ENCODE measurements at regions not wholly inside any gene's neighbourhood (a gene's known extent, or its start where the extent isn't known, plus 50 kb on each side); places are given as distances from the start of the nearest gene placed in this dataset.

- no peak for TF ChIP-seq CTCF (IDR thresholded peaks at IDR 0.05; ENCODE audit: extremely low read depth, insufficient read depth, missing control alignments)
- no peak for DNase-seq (ENCODE audit: low spot score)
- in situ Hi-C loops (cut with MboI; ENCODE audit: low pct_unique_long_range_greater_than_20kb, low sequenced_read_pairs, unreplicated experiment): no loop called here
Measured at GRCh38 chr12:77745624-77746023, 85.1 kb upstream of the NAV3 start.

GRCh38 chr12:77742631-77743030, 88.1 kb upstream of the NAV3 start:
- no peak for TF ChIP-seq CTCF (IDR thresholded peaks at IDR 0.05; ENCODE audit: extremely low read depth, insufficient read depth, missing control alignments)
- no peak for DNase-seq (ENCODE audit: low spot score)
- in situ Hi-C loops (cut with MboI; ENCODE audit: low pct_unique_long_range_greater_than_20kb, low sequenced_read_pairs, unreplicated experiment): no loop called here

GRCh38 chr12:77741974-77742517, 88.6 kb upstream of the NAV3 start:
- no peak for TF ChIP-seq CTCF (IDR thresholded peaks at IDR 0.05; ENCODE audit: extremely low read depth, insufficient read depth, missing control alignments)
- in situ Hi-C loops (cut with MboI; ENCODE audit: low pct_unique_long_range_greater_than_20kb, low sequenced_read_pairs, unreplicated experiment): no loop called here
- no peak for DNase-seq (ENCODE audit: low spot score)

- in situ Hi-C loops (cut with MboI; ENCODE audit: low pct_unique_long_range_greater_than_20kb, low sequenced_read_pairs, unreplicated experiment): no loop called here
- DNase-seq (ENCODE audit: low spot score): no peak
Measured at GRCh38 chr12:77736219-77736965, 94.3 kb upstream of the NAV3 start.

DNA sequence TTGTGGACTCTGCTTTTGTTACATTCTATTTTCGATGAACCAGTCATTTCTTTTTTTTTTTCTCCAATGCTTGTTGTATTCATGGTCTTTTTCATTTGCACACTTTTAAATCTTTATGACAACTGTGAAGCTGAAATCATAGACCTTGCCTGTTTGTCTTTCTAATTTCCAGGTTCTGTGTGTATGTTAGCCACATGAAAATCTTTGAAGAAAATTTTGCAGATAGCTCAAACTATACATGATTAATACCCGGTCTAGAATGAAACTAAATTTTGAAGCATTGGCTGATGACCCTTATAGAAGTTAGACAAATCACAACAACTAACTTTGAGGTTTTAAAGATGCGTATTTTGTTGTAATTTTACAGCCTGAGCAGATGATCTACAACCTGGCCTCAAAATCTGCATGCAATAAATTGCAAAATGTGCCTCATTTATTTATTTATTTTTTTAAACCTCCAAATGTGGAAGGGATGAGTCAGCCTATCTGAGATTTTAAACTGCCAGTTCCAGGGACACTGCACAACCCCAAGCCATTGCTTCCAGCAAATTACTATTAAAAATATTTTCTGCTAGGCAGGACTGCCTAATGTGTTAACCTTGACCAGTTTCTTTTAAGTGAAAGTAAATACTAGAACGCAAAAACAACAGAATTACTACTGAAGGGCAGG, 96.3 kb upstream of the NAV3 start:
- no peak for TF ChIP-seq CTCF (IDR thresholded peaks at IDR 0.05; ENCODE audit: extremely low read depth, insufficient read depth, missing control alignments)
- DNase-seq (ENCODE audit: low spot score): no peak

More at GRCh38 chr12:77736219-77736965, 94.3 kb upstream of the NAV3 start:
- TF ChIP-seq CTCF (IDR thresholded peaks at IDR 0.05; ENCODE audit: extremely low read depth, insufficient read depth, missing control alignments): peak; percentile 51

DNA sequence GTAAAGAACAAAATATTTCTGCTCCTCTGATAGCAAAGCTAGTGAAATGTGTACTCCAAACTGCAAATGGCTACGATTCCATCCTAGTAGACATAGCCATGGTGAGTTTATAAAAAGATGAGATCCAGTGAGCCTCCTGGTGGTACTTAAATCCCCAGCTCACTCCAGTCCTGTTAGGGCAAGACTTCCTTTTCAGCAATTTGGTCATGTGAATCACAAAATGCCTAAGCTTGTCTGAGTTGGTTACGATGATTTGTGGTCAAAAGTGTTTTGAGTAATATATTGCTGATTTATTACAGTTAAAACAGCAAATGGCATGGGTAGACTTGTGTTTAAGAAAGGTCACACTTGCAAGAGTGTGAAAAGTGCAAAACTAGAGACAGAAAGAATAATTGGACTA, 102.7 kb upstream of the NAV3 start:
- DNase-seq (ENCODE audit: low spot score): no peak
- in situ Hi-C loops (cut with MboI; ENCODE audit: low pct_unique_long_range_greater_than_20kb, low sequenced_read_pairs, unreplicated experiment): loop anchor here (10.0 kb wide), 1 partner anchor 197 kb away; no protein-coding TSS in a partner anchor
- no peak for TF ChIP-seq CTCF (IDR thresholded peaks at IDR 0.05; ENCODE audit: extremely low read depth, insufficient read depth, missing control alignments)

More for the DNA sequence above, 96.3 kb upstream of the NAV3 start:
- in situ Hi-C loops (cut with MboI; ENCODE audit: low pct_unique_long_range_greater_than_20kb, low sequenced_read_pairs, unreplicated experiment): no loop called here
